Thyroid gland (tissue), 4 donors: ENCODE measurements at regions not wholly inside any gene's neighbourhood (a gene's known extent, or its start where the extent isn't known, plus 50 kb on each side); places are given as distances from the start of the nearest gene placed in this dataset.

ENCODE experiments used
- CTCF ChIP-seq, 6 experiments: fragments of 200-600 bp in 3 of 6; fragments of 450-650 bp in 3 of 6; sonication (generic) in 3 of 6; IDR thresholded peaks; one replicate each; pipeline ENCODE4 v1.5.1; 2016 to 2019; ENCODE audit warnings: antibody characterized with exemption in 6 of 6, mild to moderate bottlenecking in 2 of 6, inconsistent platforms in 1 of 6, moderate library complexity in 1 of 6
- POLR2A ChIP-seq, 2 donors: fragments of 450-650 bp; IDR thresholded peaks; one replicate each; pipeline ENCODE4 v1.6.1; 2017; ENCODE audit warnings: antibody characterized with exemption in 2 of 2, mild to moderate bottlenecking in 2 of 2, moderate library complexity in 1 of 2

- TF ChIP-seq CTCF (IDR thresholded peaks at IDR 0.05) (no peak), POLR2A (IDR thresholded peaks at IDR 0.05) (no peak)
Observed at GRCh38 chr11:103829596-103829995, 206.8 kb upstream of the DDI1 start.
